Kidney (tissue), 13 donors: ENCODE measurements at regions not wholly inside any gene's neighbourhood (a gene's known extent, or its start where the extent isn't known, plus 50 kb on each side); places are given as distances from the start of the nearest gene placed in this dataset.

Source experiments
- DNase-seq, 5 donors: peaks; one replicate each; pipeline ENCODE4 v3.0.0-alpha.2; 2013 to 2020
- FAIRE-seq: peaks from 2 replicates; lab custom pipeline; 2012; peaks lifted over from hg19 to GRCh38; lab: Jason Lieb, UNC
- H3K27ac ChIP-seq, 2 donors: one replicate each; pipeline ENCODE4 v1.7.0; 2013; ENCODE audit warnings: low read depth in 2 of 2, low read length in 2 of 2, inconsistent platforms in 1 of 2
- H3K27me3 ChIP-seq: one replicate; pipeline ENCODE4 v1.7.1; 2013; ENCODE audit warnings: low read length, inconsistent platforms; ENCODE audit not compliant: control insufficient read depth, insufficient read depth
- H3K36me3 ChIP-seq, 3 donors: one replicate each; pipeline versions ENCODE4 v1.7.0 to v1.7.1; 2013; ENCODE audit warnings: low read length in 3 of 3, control low read depth in 1 of 3, inconsistent platforms in 1 of 3; ENCODE audit not compliant: insufficient read depth in 3 of 3, control insufficient read depth in 2 of 3
- H3K4me1 ChIP-seq, 3 donors: one replicate each; pipeline versions ENCODE4 v1.7.0 to v1.7.1; 2013; ENCODE audit warnings: low read length in 3 of 3, inconsistent platforms in 1 of 3, low read depth in 1 of 3; ENCODE audit not compliant: control insufficient read depth in 2 of 3, insufficient read depth in 2 of 3
- H3K4me3 ChIP-seq, 3 donors: one replicate each; pipeline versions ENCODE4 v1.7.0 to v1.8.1; 2013; ENCODE audit warnings: low read length in 3 of 3, control low read depth in 1 of 3, inconsistent platforms in 1 of 3
- H3K9ac ChIP-seq, 3 donors: one replicate each; pipeline versions ENCODE4 v1.7.0 to v1.7.1; 2013; ENCODE audit warnings: low read length in 3 of 3, control low read depth in 1 of 3, inconsistent platforms in 1 of 3
- H3K9me3 ChIP-seq, 3 donors: one replicate each; pipeline versions ENCODE4 v1.7.0 to v1.7.1; 2013; ENCODE audit warnings: low read length in 3 of 3, control low read depth in 1 of 3, inconsistent platforms in 1 of 3; ENCODE audit not compliant: control insufficient read depth in 2 of 3, insufficient read depth in 1 of 3
- intact Hi-C: fragments of 100-400 bp; cut with DNase I; formaldehyde crosslinking; loops from one replicate; pipeline ENCODE4 v1.11.1; 2022
- TF ChIP-seq, protein P1 (sequence below): IDR thresholded peaks from 3 replicates; pipeline ENCODE4 v1.5.1; 2012; ENCODE audit warnings: mild to moderate bottlenecking, moderate library complexity, borderline replicate concordance; ENCODE audit not compliant: insufficient read depth; ENCODE audit errors: extremely low read depth
- donor health status: control.
- donor health status: control.
- donor health status: control.
- donor health status: control.
- donor health status: control.
- donor health status: DM: yes; HTN: yes; CAD: no.
- donor health status: Normal renal cell carcinoma (clear cell type).

GRCh38 chr15:87133704-87134103 lies 1054.0 kb downstream of the AGBL1 start:
- H3K27ac ChIP-seq: no peak overlapping the region
- H3K27me3 ChIP-seq: no peaks in the 10 kb centered on the region
- H3K4me1 ChIP-seq: no peaks in the 10 kb centered on the region
- intact Hi-C loops: no loop called here
- DNase-seq: no peak
- H3K9me3 ChIP-seq: no peaks in the 10 kb centered on the region
- H3K36me3 ChIP-seq: no peaks in the 10 kb centered on the region
- no peak for FAIRE-seq
- H3K9ac ChIP-seq: no peak overlapping the region
- TF ChIP-seq, protein P1, sequence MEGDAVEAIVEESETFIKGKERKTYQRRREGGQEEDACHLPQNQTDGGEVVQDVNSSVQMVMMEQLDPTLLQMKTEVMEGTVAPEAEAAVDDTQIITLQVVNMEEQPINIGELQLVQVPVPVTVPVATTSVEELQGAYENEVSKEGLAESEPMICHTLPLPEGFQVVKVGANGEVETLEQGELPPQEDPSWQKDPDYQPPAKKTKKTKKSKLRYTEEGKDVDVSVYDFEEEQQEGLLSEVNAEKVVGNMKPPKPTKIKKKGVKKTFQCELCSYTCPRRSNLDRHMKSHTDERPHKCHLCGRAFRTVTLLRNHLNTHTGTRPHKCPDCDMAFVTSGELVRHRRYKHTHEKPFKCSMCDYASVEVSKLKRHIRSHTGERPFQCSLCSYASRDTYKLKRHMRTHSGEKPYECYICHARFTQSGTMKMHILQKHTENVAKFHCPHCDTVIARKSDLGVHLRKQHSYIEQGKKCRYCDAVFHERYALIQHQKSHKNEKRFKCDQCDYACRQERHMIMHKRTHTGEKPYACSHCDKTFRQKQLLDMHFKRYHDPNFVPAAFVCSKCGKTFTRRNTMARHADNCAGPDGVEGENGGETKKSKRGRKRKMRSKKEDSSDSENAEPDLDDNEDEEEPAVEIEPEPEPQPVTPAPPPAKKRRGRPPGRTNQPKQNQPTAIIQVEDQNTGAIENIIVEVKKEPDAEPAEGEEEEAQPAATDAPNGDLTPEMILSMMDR: no peak
- H3K4me3 ChIP-seq: no peak overlapping the region

GRCh38 chr15:87131067-87131466 lies 1051.4 kb downstream of the AGBL1 start:
- H3K9me3 ChIP-seq: peaks cover 0 to 4% (median 0%) of the 10 kb centered on the region in 3 donors
- H3K4me3 ChIP-seq: no peak overlapping the region
- no peak for DNase-seq
- H3K4me1 ChIP-seq: no peaks in the 10 kb centered on the region
- intact Hi-C loops: no loop called here
- no peak overlapping the region for H3K27ac ChIP-seq
- TF ChIP-seq, protein P1: no peak
- no peaks in the 10 kb centered on the region for H3K27me3 ChIP-seq
- FAIRE-seq: no peak
- no peaks in the 10 kb centered on the region for H3K36me3 ChIP-seq
- H3K9ac ChIP-seq: no peak overlapping the region

- no peaks in the 10 kb centered on the region for H3K36me3 ChIP-seq
- peaks cover 0 to 4% (median 0%) of the 10 kb centered on the region in 3 donors for H3K9me3 ChIP-seq
- TF ChIP-seq, protein P1: no peak
- H3K27me3 ChIP-seq: no peaks in the 10 kb centered on the region
- no peak overlapping the region for H3K27ac ChIP-seq
- H3K4me1 ChIP-seq: no peaks in the 10 kb centered on the region
- FAIRE-seq (no peak), DNase-seq (peak in 1 of 5 donors; percentile 2)
- intact Hi-C loops: no loop called here
- H3K4me3 ChIP-seq: no peak overlapping the region
- H3K9ac ChIP-seq: no peak overlapping the region
These were observed 1050.2 kb downstream of the AGBL1 start for GRCh38 chr15:87129916-87130315.

DNA sequence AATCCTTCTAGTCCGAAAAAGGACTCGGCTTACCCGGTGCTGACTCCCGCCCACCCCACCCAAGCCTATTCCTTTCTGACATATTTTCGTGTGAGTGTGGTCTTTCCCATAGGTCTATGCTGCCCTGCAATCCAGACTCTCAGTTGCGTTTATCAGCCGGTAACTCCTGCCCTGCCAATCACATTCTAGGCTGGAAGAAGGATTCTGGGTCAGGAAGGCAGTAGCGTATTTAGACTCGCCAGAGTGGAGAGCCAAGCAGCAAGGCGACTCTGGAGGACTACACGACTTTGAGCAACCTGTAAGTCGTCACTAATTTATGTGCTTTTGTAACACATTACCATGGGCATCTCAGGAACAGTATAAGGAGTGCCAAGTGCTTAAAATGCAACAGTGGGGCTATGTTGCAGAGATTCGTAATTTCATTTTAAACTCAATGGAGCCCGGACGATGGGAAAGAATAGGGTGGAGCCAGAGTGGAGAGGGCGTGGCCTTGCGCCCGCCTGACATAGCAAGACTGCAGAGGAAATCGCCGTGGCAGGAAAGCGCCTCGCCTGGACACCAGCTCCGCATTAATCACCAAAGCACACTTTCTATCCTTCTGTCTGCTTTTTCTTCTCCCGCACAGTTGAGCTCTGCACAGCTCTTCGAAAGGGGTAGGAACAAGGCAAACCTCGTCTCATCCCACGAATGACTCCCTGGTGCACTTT lies 1044.2 kb downstream of the AGBL1 start:
- Histone ChIP-seq H3K27me3 (no peaks in the 10 kb centered on the region), H3K9me3 (peaks cover 0 to 4% (median 0%) of the 10 kb centered on the region in 3 donors), H3K27ac (no peak overlapping the region), H3K4me1 (no peaks in the 10 kb centered on the region), H3K9ac (no peak overlapping the region), H3K36me3 (no peaks in the 10 kb centered on the region), H3K4me3 (no peak overlapping the region)
- TF ChIP-seq, protein P1: no peak
- FAIRE-seq (no peak), DNase-seq (no peak)
- intact Hi-C loops: no loop called here
